ENCODE measurements at regions not wholly inside any gene's neighbourhood (a gene's known extent, or its start where the extent isn't known, plus 50 kb on each side); places are given as distances from the start of the nearest gene placed in this dataset.

DNA sequence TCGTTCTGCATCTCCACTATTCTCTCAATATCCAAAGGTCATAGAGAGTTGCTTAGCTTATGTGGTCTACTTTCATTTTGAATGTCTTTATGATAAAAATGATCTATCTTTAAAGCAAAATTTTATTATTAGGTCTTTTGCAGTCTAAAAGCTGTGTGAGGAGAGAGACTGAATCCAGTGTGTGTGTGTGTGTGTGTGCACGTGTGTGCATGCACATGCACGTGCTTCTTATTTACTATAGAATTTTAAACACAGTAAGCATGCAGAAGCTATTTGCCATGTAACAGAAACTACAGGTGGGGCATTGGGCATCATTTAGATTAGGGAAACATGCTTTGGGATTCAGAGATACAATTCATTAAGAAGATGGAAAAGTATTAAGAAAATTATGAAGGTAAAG, 136.0 kb upstream of the SPRY2 start:
- no peak for DNase-seq (ENCODE audit: low spot score)
- Histone ChIP-seq H3K27ac (no peak overlapping the region), H3K4me1 (ENCODE audit: insufficient read depth) (peaks cover 14% of the 10 kb centered on the region)

GRCh38 chr13:80475718-80476117, 134.8 kb upstream of the SPRY2 start:
- no peak overlapping the region for H3K4me3 ChIP-seq
- no peaks in the 10 kb centered on the region for H4K20me1 ChIP-seq (ENCODE audit: insufficient read depth, poor library complexity, severe bottlenecking)
- H3K4me1 ChIP-seq (ENCODE audit: insufficient read depth) = peaks cover 14% of the 10 kb centered on the region
- no peaks in the 10 kb centered on the region for H3K79me2 ChIP-seq
- no peaks in the 10 kb centered on the region for H3K9me2 ChIP-seq (replicated peaks; ENCODE audit: insufficient read depth)
- no peaks in the 10 kb centered on the region for H3K27me3 ChIP-seq
- no peak overlapping the region for H3K4me2 ChIP-seq
- no peak overlapping the region for H3K27ac ChIP-seq
- no peak for DNase-seq (ENCODE audit: low spot score)
- H3K36me3 ChIP-seq (replicated peaks; ENCODE audit: insufficient read depth, low read depth) = no peaks in the 10 kb centered on the region
- H2AFZ ChIP-seq = no peak overlapping the region
- H3K9me3 ChIP-seq (ENCODE audit: low read depth) = no peaks in the 10 kb centered on the region
- 84% methylated on average over 2 of the region's 2 CpGs for WGBS (ENCODE audit: low lambda C conversion rate, missing lambda C conversion rate)
- TF ChIP-seq, protein P1, sequence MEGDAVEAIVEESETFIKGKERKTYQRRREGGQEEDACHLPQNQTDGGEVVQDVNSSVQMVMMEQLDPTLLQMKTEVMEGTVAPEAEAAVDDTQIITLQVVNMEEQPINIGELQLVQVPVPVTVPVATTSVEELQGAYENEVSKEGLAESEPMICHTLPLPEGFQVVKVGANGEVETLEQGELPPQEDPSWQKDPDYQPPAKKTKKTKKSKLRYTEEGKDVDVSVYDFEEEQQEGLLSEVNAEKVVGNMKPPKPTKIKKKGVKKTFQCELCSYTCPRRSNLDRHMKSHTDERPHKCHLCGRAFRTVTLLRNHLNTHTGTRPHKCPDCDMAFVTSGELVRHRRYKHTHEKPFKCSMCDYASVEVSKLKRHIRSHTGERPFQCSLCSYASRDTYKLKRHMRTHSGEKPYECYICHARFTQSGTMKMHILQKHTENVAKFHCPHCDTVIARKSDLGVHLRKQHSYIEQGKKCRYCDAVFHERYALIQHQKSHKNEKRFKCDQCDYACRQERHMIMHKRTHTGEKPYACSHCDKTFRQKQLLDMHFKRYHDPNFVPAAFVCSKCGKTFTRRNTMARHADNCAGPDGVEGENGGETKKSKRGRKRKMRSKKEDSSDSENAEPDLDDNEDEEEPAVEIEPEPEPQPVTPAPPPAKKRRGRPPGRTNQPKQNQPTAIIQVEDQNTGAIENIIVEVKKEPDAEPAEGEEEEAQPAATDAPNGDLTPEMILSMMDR (IDR thresholded peaks at IDR 0.05; ENCODE audit: poor library complexity) = no peak
- TF ChIP-seq EZH2phosphoT487 (IDR thresholded peaks at IDR 0.05; ENCODE audit: low read depth, severe bottlenecking, unreplicated experiment) (no peak), EZH2 (IDR thresholded peaks at IDR 0.05; ENCODE audit: borderline replicate concordance) (no peak)

More for the DNA sequence above, 136.0 kb upstream of the SPRY2 start:
- no peak overlapping the region for H2AFZ ChIP-seq
- H3K36me3 ChIP-seq (replicated peaks; ENCODE audit: insufficient read depth, low read depth) = no peaks in the 10 kb centered on the region
- 77% methylated on average over 3 of the region's 3 CpGs for WGBS (ENCODE audit: low lambda C conversion rate, missing lambda C conversion rate)
- H3K4me3 ChIP-seq = no peak overlapping the region
- TF ChIP-seq EZH2phosphoT487 (IDR thresholded peaks at IDR 0.05; ENCODE audit: low read depth, severe bottlenecking, unreplicated experiment) (no peak), EZH2 (IDR thresholded peaks at IDR 0.05; ENCODE audit: borderline replicate concordance) (no peak)
- TF ChIP-seq, protein P1 (IDR thresholded peaks at IDR 0.05; ENCODE audit: poor library complexity) = no peak
- H3K4me2 ChIP-seq = no peak overlapping the region
- no peaks in the 10 kb centered on the region for H4K20me1 ChIP-seq (ENCODE audit: insufficient read depth, poor library complexity, severe bottlenecking)
- no peaks in the 10 kb centered on the region for H3K79me2 ChIP-seq
- no peaks in the 10 kb centered on the region for H3K27me3 ChIP-seq
- H3K9me2 ChIP-seq (replicated peaks; ENCODE audit: insufficient read depth) = no peaks in the 10 kb centered on the region
- H3K9me3 ChIP-seq (ENCODE audit: low read depth) = no peaks in the 10 kb centered on the region

- 90% methylated on average over 1 of the region's 1 CpG for WGBS (ENCODE audit: low lambda C conversion rate, missing lambda C conversion rate)
- no peak overlapping the region for H3K4me3 ChIP-seq
- no peaks in the 10 kb centered on the region for H4K20me1 ChIP-seq (ENCODE audit: insufficient read depth, poor library complexity, severe bottlenecking)
- TF ChIP-seq EZH2 (IDR thresholded peaks at IDR 0.05; ENCODE audit: borderline replicate concordance) = no peak
- TF ChIP-seq EZH2phosphoT487 (IDR thresholded peaks at IDR 0.05; ENCODE audit: low read depth, severe bottlenecking, unreplicated experiment) = no peak
- TF ChIP-seq, protein P1 (IDR thresholded peaks at IDR 0.05; ENCODE audit: poor library complexity) = no peak
- H3K27me3 ChIP-seq = no peaks in the 10 kb centered on the region
- DNase-seq (ENCODE audit: low spot score) = peak; percentile 31
- no peak overlapping the region for H3K4me2 ChIP-seq
- no peaks in the 10 kb centered on the region for H3K9me3 ChIP-seq (ENCODE audit: low read depth)
- no peaks in the 10 kb centered on the region for H3K79me2 ChIP-seq
- no peaks in the 10 kb centered on the region for H3K9me2 ChIP-seq (replicated peaks; ENCODE audit: insufficient read depth)
- H3K36me3 ChIP-seq (replicated peaks; ENCODE audit: insufficient read depth, low read depth) = no peaks in the 10 kb centered on the region
- peak overlapping the region; percentile 8 for H3K27ac ChIP-seq
- H2AFZ ChIP-seq = no peak overlapping the region
- peaks cover 14% of the 10 kb centered on the region for H3K4me1 ChIP-seq (ENCODE audit: insufficient read depth)
Measured at GRCh38 chr13:80473695-80474094, 132.8 kb upstream of the SPRY2 start.

Data from hepatocyte (in vitro differentiated cells).